ENCODE measurements at regions not wholly inside any gene's neighbourhood (a gene's known extent, or its start where the extent isn't known, plus 50 kb on each side); places are given as distances from the start of the nearest gene placed in this dataset.

GRCh38 chr7:84912018-84912417 lies 274.8 kb downstream of the SEMA3D start (continued):
- TF ChIP-seq REST (IDR thresholded peaks at IDR 0.05; ENCODE audit: low read depth), result no peak

GRCh38 chr7:84911077-84911476 lies 275.8 kb downstream of the SEMA3D start:
- Histone ChIP-seq H3K4me1 (ENCODE audit: control insufficient read depth in 1 of 2, insufficient read depth in 2 of 2, low read length in 2 of 2) (peaks cover 0 to 5% of the 10 kb centered on the region in 2 experiments; a peak in 2 of 4 replicates), H3K4me2 (ENCODE audit: low read length) (no peak overlapping the region), H3K4me3 (replicated peaks in 1 of 2; ENCODE audit: low read depth in 1 of 2, low read length in 2 of 2) (no peak overlapping the region), H3K27me3 (ENCODE audit: insufficient read depth, low read length) (no peaks in the 10 kb centered on the region), H3K36me3 (ENCODE audit: control insufficient read depth in 1 of 2, insufficient read depth in 2 of 2, low read length in 2 of 2) (no peaks in the 10 kb centered on the region), H3K27ac (ENCODE audit: low read depth, low read length) (no peak overlapping the region), H3K9me2 (ENCODE audit: insufficient read depth) (no peaks in the 10 kb centered on the region), H4K20me1 (ENCODE audit: insufficient read depth) (no peaks in the 10 kb centered on the region), H3K79me2 (ENCODE audit: insufficient read depth, low read length) (no peaks in the 10 kb centered on the region), H3K9me3 (ENCODE audit: control insufficient read depth in 1 of 2, insufficient read depth in 1 of 2, low read depth in 1 of 2, low read length in 2 of 2) (no peaks in the 10 kb centered on the region), H2AFZ (ENCODE audit: low read depth, low read length, poor library complexity, severe bottlenecking) (no peak overlapping the region), H3K9ac (ENCODE audit: low read length) (no peak overlapping the region)
- intact Hi-C loops (cut with micrococcal nuclease), result loop anchor here (5.0 kb wide), 1 partner anchor 111 kb away; no protein-coding TSS in a partner anchor
- no TSS peak for BruUV-seq (replicated peaks)
- ChIA-PET POLR2A (no interaction called here), RAD21 (ENCODE audit: low non-redundant PET in 1 of 2, low total read pairs in 2 of 2, uncharacterized antibody in 2 of 2, unreplicated experiment in 2 of 2) (no interaction called here), CTCF (no interaction called here)
- DNase-seq (ENCODE audit: low read depth, low spot score), result no peak
- ATAC-seq, result no peak
- TF ChIP-seq FOSL1 (IDR thresholded peaks at IDR 0.05; ENCODE audit: low read depth), result no peak
- TF ChIP-seq JUND (IDR thresholded peaks at IDR 0.05), result no peak
- no peak for TF ChIP-seq YY1 (IDR thresholded peaks at IDR 0.05; ENCODE audit: extremely low read depth, insufficient replicate concordance, low read depth, low read length)
- TF ChIP-seq ATF3 (IDR thresholded peaks at IDR 0.05), result no peak
- no peak for TF ChIP-seq ZFX (IDR thresholded peaks at IDR 0.05)
- TF ChIP-seq TCF7L2 (IDR thresholded peaks at IDR 0.05; ENCODE audit: borderline replicate concordance, extremely low read depth, insufficient read depth, insufficient read length), result no peak
- TF ChIP-seq ZBTB33 (IDR thresholded peaks at IDR 0.05; ENCODE audit: extremely low read depth, insufficient replicate concordance, low read length), result no peak
- no peak for TF ChIP-seq CBX3 (IDR thresholded peaks at IDR 0.05; ENCODE audit: low read depth)
- TF ChIP-seq EZH2phosphoT487 (IDR thresholded peaks at IDR 0.05; ENCODE audit: borderline replicate concordance), result no peak
- no peak for TF ChIP-seq ZNF274 (IDR thresholded peaks at IDR 0.05; ENCODE audit: low read depth, low read length)
- no peak for TF ChIP-seq EGR1 (IDR thresholded peaks at IDR 0.05; ENCODE audit: low read depth)
- TF ChIP-seq SP1 (IDR thresholded peaks at IDR 0.05; ENCODE audit: low read depth), result no peak
- no peak for TF ChIP-seq RAD21 (IDR thresholded peaks at IDR 0.05; ENCODE audit: low read depth)
- TF ChIP-seq CEBPB (IDR thresholded peaks at IDR 0.05; ENCODE audit: low read depth), result no peak
- no peak for TF ChIP-seq MAX (IDR thresholded peaks at IDR 0.05)
- no peak for TF ChIP-seq POLR2AphosphoS5 (IDR thresholded peaks at IDR 0.05; ENCODE audit: low read depth, low read length)
- TF ChIP-seq SIN3A (IDR thresholded peaks at IDR 0.05; ENCODE audit: low read depth), result no peak
- no peak for TF ChIP-seq EZH2 (IDR thresholded peaks at IDR 0.05)

All from HCT116 (cell line).